ENCODE measurements at regions not wholly inside any gene's neighbourhood (a gene's known extent, or its start where the extent isn't known, plus 50 kb on each side); places are given as distances from the start of the nearest gene placed in this dataset.

DNA sequence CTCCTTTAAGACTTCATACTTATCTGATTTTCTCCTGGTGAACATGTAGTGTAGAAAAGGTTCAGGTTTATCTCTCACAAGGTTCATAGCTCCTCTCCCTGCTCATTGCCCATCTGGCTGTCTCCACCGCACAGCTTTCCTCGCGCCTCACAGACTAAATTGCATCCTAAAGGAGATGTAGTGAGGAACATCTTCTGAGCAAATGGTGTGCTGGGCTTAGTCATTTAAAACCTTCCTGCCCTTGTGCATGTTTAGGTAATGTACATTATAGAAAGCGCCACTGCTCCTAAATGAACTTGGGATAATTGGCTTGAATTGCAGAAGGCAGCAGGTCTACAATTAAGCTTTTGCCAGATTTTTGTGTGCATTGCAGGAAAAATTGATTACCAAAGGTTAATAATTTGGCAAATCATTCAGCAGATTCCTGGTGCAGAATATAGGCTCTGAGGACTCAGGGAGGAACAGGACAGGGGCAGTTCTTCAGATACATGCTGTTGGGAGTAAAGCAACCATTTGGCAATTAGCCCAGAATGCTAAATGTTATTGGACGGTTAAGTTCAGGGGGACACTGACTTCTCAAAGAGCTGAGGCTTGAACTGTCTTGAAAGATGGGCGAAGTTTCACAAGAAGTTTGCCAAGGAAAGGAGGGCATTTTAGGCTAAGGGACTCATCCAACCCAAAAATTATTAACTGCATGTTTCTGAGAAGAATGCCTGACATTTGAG, 108.4 kb upstream of the CLDN10 start:
- FAIRE-seq = no peak
- Histone ChIP-seq H3K27ac (no peak overlapping the region), H3K4me2 (no peak overlapping the region), H3K9me3 (no peaks in the 10 kb centered on the region), H3K4me1 (no peaks in the 10 kb centered on the region), H3K4me3 (no peak overlapping the region)
- ATAC-seq = no peak
- DNase-seq (ENCODE audit: low read depth in 1 of 2, low spot score in 1 of 2) = no peak
- TF ChIP-seq MAFK (IDR thresholded peaks at IDR 0.05; ENCODE audit: partially characterized antibody) (no peak), TFCP2L1 (CRISPR knock-in tag; IDR thresholded peaks at IDR 0.05) (no peak), FOXS1 (CRISPR knock-in tag; IDR thresholded peaks at IDR 0.05) (no peak), RFX5 (IDR thresholded peaks at IDR 0.05) (no peak), RAD21 (conservative IDR thresholded peaks at IDR 0.05 in 1 of 2, IDR thresholded peaks at IDR 0.05 in 1 of 2) (no peak), SREBF2 (IDR thresholded peaks at IDR 0.05) (no peak), HOXB13 (CRISPR knock-in tag; IDR thresholded peaks at IDR 0.05; ENCODE audit: low read depth) (no peak)
- ChIA-PET CTCF (no interaction called here), POLR2A (no interaction called here)
- 90% methylated on average over 6 of the region's 6 CpGs for WGBS (ENCODE audit: missing lambda C conversion rate)

GRCh38 chr13:95445131-95445530, 107.4 kb upstream of the CLDN10 start:
- H3K4me3 ChIP-seq = no peak overlapping the region
- WGBS (ENCODE audit: missing lambda C conversion rate) = 66% methylated on average over 4 of the region's 4 CpGs
- DNase-seq (ENCODE audit: low read depth in 1 of 2, low spot score in 1 of 2) = no peak
- TF ChIP-seq MAZ (IDR thresholded peaks at IDR 0.05; ENCODE audit: borderline replicate concordance, low read depth, low read length) (no peak), RCOR1 (IDR thresholded peaks at IDR 0.05; ENCODE audit: low read depth, low read length) (no peak), CHD4 (IDR thresholded peaks at IDR 0.05; ENCODE audit: borderline replicate concordance) (no peak), RAD21 (conservative IDR thresholded peaks at IDR 0.05 in 1 of 2, IDR thresholded peaks at IDR 0.05 in 1 of 2) (no peak), ZSCAN20 (CRISPR knock-in tag; IDR thresholded peaks at IDR 0.05) (no peak), RARB (CRISPR knock-in tag; IDR thresholded peaks at IDR 0.05) (no peak), POLR2A (IDR thresholded peaks at IDR 0.05; ENCODE audit: low read length) (no peak), PHF8 (IDR thresholded peaks at IDR 0.05; ENCODE audit: borderline replicate concordance, low read depth) (no peak), SMC3 (IDR thresholded peaks at IDR 0.05) (no peak)
- POLR2A ChIA-PET = no interaction called here
- no peak overlapping the region for H3K27ac ChIP-seq
- no peaks in the 10 kb centered on the region for H3K9me3 ChIP-seq
- H3K4me1 ChIP-seq = no peaks in the 10 kb centered on the region
- H3K4me2 ChIP-seq = no peak overlapping the region
- ATAC-seq = no peak
- FAIRE-seq = no peak
- CTCF ChIA-PET = interaction anchor here (1.3 kb wide), 1 partner anchor 41 kb away, joined by 3 read pairs; no protein-coding TSS in a partner anchor

GRCh38 chr13:95447814-95448213, 104.7 kb upstream of the CLDN10 start:
- DNase-seq (ENCODE audit: low read depth in 1 of 2, low spot score in 1 of 2) (no peak), FAIRE-seq (no peak), ATAC-seq (no peak)
- Histone ChIP-seq H3K4me1 (no peaks in the 10 kb centered on the region), H3K27ac (no peak overlapping the region), H3K4me2 (no peak overlapping the region), H3K4me3 (no peak overlapping the region), H3K9me3 (no peaks in the 10 kb centered on the region)
- ChIA-PET POLR2A (no interaction called here), CTCF (interaction anchor here (0.7 to 1.4 kb wide), 2 partner anchors 48 to 258 kb away, joined by 3 to 4 read pairs; no protein-coding TSS in a partner anchor)
- WGBS (ENCODE audit: missing lambda C conversion rate) = 44% methylated on average over 4 of the region's 8 CpGs
- TF ChIP-seq ZC3H11A (IDR thresholded peaks at IDR 0.05) (no peak), MAZ (IDR thresholded peaks at IDR 0.05; ENCODE audit: borderline replicate concordance, low read depth, low read length) (no peak), FOSB (CRISPR knock-in tag; IDR thresholded peaks at IDR 0.05) (no peak), PBX3 (IDR thresholded peaks at IDR 0.05) (no peak), TP53 (CRISPR knock-in tag; IDR thresholded peaks at IDR 0.05) (no peak), NFE2L2 (conservative IDR thresholded peaks at IDR 0.05; ENCODE audit: low read length) (no peak), FOXS1 (CRISPR knock-in tag; IDR thresholded peaks at IDR 0.05) (no peak), KDM5A (IDR thresholded peaks at IDR 0.05) (no peak), PHF8 (IDR thresholded peaks at IDR 0.05; ENCODE audit: borderline replicate concordance, low read depth) (no peak), NPAS2 (CRISPR knock-in tag; IDR thresholded peaks at IDR 0.05; ENCODE audit: borderline replicate concordance) (no peak)
- TF ChIP-seq, protein P1, sequence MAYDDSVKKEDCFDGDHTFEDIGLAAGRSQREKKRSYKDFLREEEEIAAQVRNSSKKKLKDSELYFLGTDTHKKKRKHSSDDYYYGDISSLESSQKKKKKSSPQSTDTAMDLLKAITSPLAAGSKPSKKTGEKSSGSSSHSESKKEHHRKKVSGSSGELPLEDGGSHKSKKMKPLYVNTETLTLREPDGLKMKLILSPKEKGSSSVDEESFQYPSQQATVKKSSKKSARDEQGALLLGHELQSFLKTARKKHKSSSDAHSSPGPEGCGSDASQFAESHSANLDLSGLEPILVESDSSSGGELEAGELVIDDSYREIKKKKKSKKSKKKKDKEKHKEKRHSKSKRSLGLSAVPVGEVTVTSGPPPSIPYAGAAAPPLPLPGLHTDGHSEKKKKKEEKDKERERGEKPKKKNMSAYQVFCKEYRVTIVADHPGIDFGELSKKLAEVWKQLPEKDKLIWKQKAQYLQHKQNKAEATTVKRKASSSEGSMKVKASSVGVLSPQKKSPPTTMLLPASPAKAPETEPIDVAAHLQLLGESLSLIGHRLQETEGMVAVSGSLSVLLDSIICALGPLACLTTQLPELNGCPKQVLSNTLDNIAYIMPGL (CRISPR knock-in tag; IDR thresholded peaks at IDR 0.05; ENCODE audit: borderline replicate concordance) = no peak

Data from A549 (cell line).